ACC112 (cell line): ENCODE measurements at regions not wholly inside any gene's neighbourhood (a gene's known extent, or its start where the extent isn't known, plus 50 kb on each side); places are given as distances from the start of the nearest gene placed in this dataset.
"Not testable (repeated sequence)": the region's sequence is repeated elsewhere in the genome, so short reads cannot be mapped to it uniquely, and the experiment has no call there.

ENCODE experiments used
- H2AFZ ChIP-seq: fragments of 200-600 bp; sonication (generic); one replicate; pipeline ENCODE4 v1.6.0; 2017; ENCODE audit warnings: antibody characterized with exemption, low read length; ENCODE audit not compliant: unreplicated experiment
- H3K27ac ChIP-seq: fragments of 200-600 bp; sonication (generic); 2 replicates; pipeline ENCODE4 v1.5.1; 2014; ENCODE audit warnings: low read depth, mild to moderate bottlenecking, antibody characterized with exemption, low read length, moderate library complexity
- H3K27me3 ChIP-seq: fragments of 200-600 bp; sonication (generic); 2 replicates; pipeline ENCODE4 v1.6.1; 2014; ENCODE audit warnings: mild to moderate bottlenecking, antibody characterized with exemption, low read length, moderate library complexity, mixed read lengths; ENCODE audit not compliant: insufficient read depth
- H3K36me3 ChIP-seq: fragments of 200-600 bp; sonication (generic); 2 replicates; pipeline ENCODE4 v1.6.1; 2016; ENCODE audit warnings: mild to moderate bottlenecking, antibody characterized with exemption, low read length, moderate library complexity, mixed read lengths; ENCODE audit not compliant: insufficient read depth
- H3K4me1 ChIP-seq: fragments of 200-600 bp; sonication (generic); one replicate; pipeline ENCODE4 v1.6.1; 2016; ENCODE audit warnings: low read length, mixed read lengths; ENCODE audit not compliant: insufficient read depth, unreplicated experiment, control insufficient read depth
- H3K4me3 ChIP-seq: fragments of 200-600 bp; sonication (generic); 2 replicates; pipeline ENCODE4 v1.5.1; 2014; ENCODE audit warnings: mild to moderate bottlenecking, low read depth, low read length
- H3K79me2 ChIP-seq: fragments of 200-600 bp; sonication (generic); one replicate; pipeline ENCODE4 v1.6.0; 2016; ENCODE audit warnings: low read length; ENCODE audit not compliant: control insufficient read depth, unreplicated experiment, insufficient read depth

- Histone ChIP-seq H3K79me2 (no peaks in the 10 kb centered on the region), H3K4me3 (no peak overlapping the region), H3K36me3 (no peaks in the 10 kb centered on the region), H3K27me3 (no peaks in the 10 kb centered on the region), H3K4me1 (no peaks in the 10 kb centered on the region), H3K27ac (no peak overlapping the region), H2AFZ (no peak overlapping the region)
Measured at GRCh38 chr7:68846811-68847325, 751.4 kb upstream of the AUTS2 start.

- H3K4me1 ChIP-seq = no peaks in the 10 kb centered on the region
- no peaks in the 10 kb centered on the region for H3K36me3 ChIP-seq
- no peaks in the 10 kb centered on the region for H3K79me2 ChIP-seq
- no peak overlapping the region for H3K27ac ChIP-seq
- H3K27me3 ChIP-seq = no peaks in the 10 kb centered on the region
- H2AFZ ChIP-seq = no peak overlapping the region
- no peak overlapping the region for H3K4me3 ChIP-seq
Measured at GRCh38 chr7:68853254-68853653, 745.0 kb upstream of the AUTS2 start.

DNA sequence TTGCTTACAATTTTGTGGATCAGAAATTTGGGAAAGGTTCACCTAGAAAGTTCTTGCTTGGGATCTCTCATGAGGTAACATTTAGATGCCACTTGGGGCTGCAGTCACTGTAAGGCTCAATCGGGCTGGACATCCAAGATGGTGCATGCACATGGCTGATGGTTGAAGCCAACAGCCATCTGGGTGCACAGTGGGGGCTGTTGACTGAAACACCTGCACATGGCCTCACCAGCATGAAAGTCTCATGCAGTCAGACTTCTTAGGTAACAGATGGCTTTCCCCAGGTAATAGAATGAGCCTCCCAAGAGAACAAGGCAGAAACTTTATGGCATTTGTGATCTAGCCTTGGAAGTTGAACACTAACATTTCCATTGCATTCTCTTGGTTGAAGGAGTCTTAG lies 740.7 kb upstream of the AUTS2 start:
- H2AFZ ChIP-seq = no peak overlapping the region
- no peak overlapping the region for H3K4me3 ChIP-seq

DNA sequence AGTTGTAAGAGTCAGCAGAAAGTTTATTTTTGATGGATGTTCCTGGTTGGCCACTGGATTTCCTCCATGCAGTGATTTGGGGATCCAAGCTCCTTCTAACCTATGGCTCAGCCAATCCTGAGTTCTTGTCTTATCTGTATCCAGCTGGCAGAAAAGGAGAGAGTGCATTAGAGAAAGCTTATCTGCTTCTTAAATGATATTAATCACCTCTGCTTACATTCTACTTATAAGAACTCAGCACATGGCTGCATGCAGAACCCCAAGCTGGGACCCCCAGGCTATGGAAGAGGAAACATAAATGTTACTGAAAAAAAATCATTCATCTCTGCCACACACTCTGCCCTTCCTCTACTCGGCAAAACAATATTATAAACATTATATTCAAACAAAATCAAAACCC lies 739.8 kb upstream of the AUTS2 start:
- Histone ChIP-seq H3K27ac (no peak overlapping the region), H2AFZ (no peak overlapping the region), H3K4me3 (no peak overlapping the region), H3K4me1 (no peaks in the 10 kb centered on the region), H3K79me2 (no peaks in the 10 kb centered on the region), H3K27me3 (no peaks in the 10 kb centered on the region), H3K36me3 (no peaks in the 10 kb centered on the region)

More for the DNA sequence above, 740.7 kb upstream of the AUTS2 start:
- no peaks in the 10 kb centered on the region for H3K36me3 ChIP-seq
- no peaks in the 10 kb centered on the region for H3K79me2 ChIP-seq
- no peaks in the 10 kb centered on the region for H3K4me1 ChIP-seq
- H3K27ac ChIP-seq = no peak overlapping the region
- H3K27me3 ChIP-seq = no peaks in the 10 kb centered on the region

- no peak overlapping the region for H2AFZ ChIP-seq
- H3K79me2 ChIP-seq = no peaks in the 10 kb centered on the region
- H3K4me3 ChIP-seq = no peak overlapping the region
- H3K4me1 ChIP-seq = no peaks in the 10 kb centered on the region
- H3K36me3 ChIP-seq = no peaks in the 10 kb centered on the region
- no peaks in the 10 kb centered on the region for H3K27me3 ChIP-seq
- H3K27ac ChIP-seq = no peak overlapping the region
Measured at GRCh38 chr7:68861171-68861570, 737.1 kb upstream of the AUTS2 start.

DNA sequence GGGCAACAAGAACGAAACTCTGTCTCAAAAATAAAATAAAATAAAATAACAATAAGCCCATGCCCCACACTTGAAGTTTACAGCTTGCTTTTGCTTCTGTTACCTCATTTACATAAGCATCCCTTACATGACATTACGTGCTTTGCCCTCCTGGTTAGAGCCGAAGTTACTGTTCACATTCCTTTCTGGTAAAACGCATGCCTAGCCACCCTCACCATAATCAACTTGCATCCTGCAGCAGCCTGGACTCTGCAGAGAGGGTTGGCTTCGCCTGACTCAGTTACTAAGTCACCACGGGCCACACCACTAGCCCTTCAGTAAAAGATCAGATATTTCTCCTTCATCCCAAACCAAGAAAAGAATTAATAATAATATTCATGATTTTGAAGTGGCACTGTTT lies 736.0 kb upstream of the AUTS2 start:
- Histone ChIP-seq H2AFZ (no peak overlapping the region), H3K79me2 (no peaks in the 10 kb centered on the region), H3K27me3 (no peaks in the 10 kb centered on the region), H3K4me1 (no peaks in the 10 kb centered on the region), H3K4me3 (no peak overlapping the region), H3K36me3 (no peaks in the 10 kb centered on the region), H3K27ac (no peak overlapping the region)

DNA sequence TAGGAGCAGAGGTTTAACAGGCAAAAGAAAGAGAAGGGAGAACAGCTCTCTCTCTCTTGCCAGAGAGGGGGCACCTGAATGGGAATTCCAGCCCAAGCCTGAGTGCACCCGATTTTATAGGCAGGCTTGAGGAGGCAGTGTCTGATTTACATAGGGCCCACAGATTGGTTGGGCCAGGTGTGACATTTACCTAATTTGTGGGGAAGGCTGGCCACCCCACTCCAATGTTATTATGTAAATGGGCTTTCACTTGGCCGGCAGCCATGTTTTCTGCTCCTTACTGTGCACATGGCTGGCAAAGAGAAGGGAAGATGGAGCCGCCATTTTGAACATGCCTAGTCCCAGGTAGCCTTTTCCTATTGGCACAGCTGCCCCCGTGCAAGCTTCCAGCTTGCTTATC lies 735.5 kb upstream of the AUTS2 start:
- Histone ChIP-seq H2AFZ (no peak overlapping the region), H3K4me1 (no peaks in the 10 kb centered on the region), H3K36me3 (no peaks in the 10 kb centered on the region), H3K79me2 (no peaks in the 10 kb centered on the region), H3K27ac (no peak overlapping the region), H3K4me3 (no peak overlapping the region), H3K27me3 (no peaks in the 10 kb centered on the region)

- no peaks in the 10 kb centered on the region for H3K36me3 ChIP-seq
- no peaks in the 10 kb centered on the region for H3K27me3 ChIP-seq
- H2AFZ ChIP-seq = no peak overlapping the region
- no peak overlapping the region for H3K27ac ChIP-seq
- no peak overlapping the region for H3K4me3 ChIP-seq
- H3K4me1 ChIP-seq = no peaks in the 10 kb centered on the region
- H3K79me2 ChIP-seq = no peaks in the 10 kb centered on the region
Measured at GRCh38 chr7:68865351-68866199, 732.7 kb upstream of the AUTS2 start.

GRCh38 chr7:68866200-68866570 lies 732.1 kb upstream of the AUTS2 start:
- H3K27ac ChIP-seq = no peak overlapping the region

DNA sequence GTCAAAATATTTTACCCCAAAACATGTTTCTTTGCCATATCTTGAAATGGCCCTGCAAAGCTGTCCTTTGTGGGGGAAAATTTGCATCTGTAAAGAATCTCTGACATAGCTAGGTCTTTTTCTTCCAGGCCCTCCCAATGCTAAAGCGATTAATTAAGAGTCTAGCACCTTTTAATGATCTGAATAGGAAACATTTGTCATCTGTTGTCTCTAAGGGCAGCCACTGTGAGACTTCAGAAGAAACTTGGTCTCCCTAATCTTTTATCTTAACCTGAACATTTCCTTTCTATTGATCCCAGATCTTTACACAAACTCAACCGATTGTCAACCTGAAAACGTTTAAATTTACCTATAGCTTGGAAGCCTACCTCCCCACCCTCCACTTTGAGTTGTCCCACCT lies 731.6 kb upstream of the AUTS2 start:
- H3K27me3 ChIP-seq, H3K4me1 ChIP-seq, H3K4me3 ChIP-seq: not testable (repeated sequence)

More at GRCh38 chr7:68866200-68866570, 732.1 kb upstream of the AUTS2 start:
- H3K36me3 ChIP-seq = no peaks in the 10 kb centered on the region
- no peaks in the 10 kb centered on the region for H3K79me2 ChIP-seq
- no peak overlapping the region for H3K4me3 ChIP-seq
- H3K4me1 ChIP-seq = no peaks in the 10 kb centered on the region
- no peak overlapping the region for H2AFZ ChIP-seq
- H3K27me3 ChIP-seq = no peaks in the 10 kb centered on the region

DNA sequence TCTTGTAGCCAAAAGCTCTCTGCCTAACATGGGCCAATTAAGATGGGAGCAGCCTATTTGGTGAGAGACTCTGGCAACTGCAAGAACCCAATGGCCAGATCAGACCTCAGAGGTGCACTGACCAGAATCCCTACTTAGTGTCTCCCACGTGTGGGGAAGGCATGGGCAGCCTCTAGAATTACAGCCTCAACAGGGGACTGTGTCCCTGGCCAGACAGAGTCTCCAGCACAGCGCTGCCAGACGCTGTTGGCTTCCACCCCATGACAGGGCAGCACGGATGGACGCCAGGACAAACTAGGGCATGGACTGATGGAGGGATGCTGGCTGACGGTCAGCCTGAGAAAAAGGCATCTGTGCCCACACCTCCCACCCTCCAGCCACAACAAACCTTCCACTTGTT lies 729.3 kb upstream of the AUTS2 start:
- no peak overlapping the region for H3K27ac ChIP-seq

More for the DNA sequence above, 731.6 kb upstream of the AUTS2 start:
- not testable (repeated sequence) for H2AFZ ChIP-seq, H3K27ac ChIP-seq, H3K36me3 ChIP-seq, H3K79me2 ChIP-seq

More for the DNA sequence above, 729.3 kb upstream of the AUTS2 start:
- Histone ChIP-seq H3K27me3 (no peaks in the 10 kb centered on the region), H2AFZ (no peak overlapping the region), H3K79me2 (no peaks in the 10 kb centered on the region), H3K4me3 (no peak overlapping the region), H3K4me1 (no peaks in the 10 kb centered on the region), H3K36me3 (no peaks in the 10 kb centered on the region)
